Uterus (tissue), 2 donors: ENCODE measurements at regions not wholly inside any gene's neighbourhood (a gene's known extent, or its start where the extent isn't known, plus 50 kb on each side); places are given as distances from the start of the nearest gene placed in this dataset.

ENCODE experiments used
- POLR2A ChIP-seq, 2 donors: fragments of 450-650 bp; IDR thresholded peaks; one replicate each; pipeline ENCODE4 v1.6.1; 2016; ENCODE audit warnings: antibody characterized with exemption in 2 of 2, mild to moderate bottlenecking in 1 of 2, moderate library complexity in 1 of 2
- TF ChIP-seq, protein P1 (sequence below), 4 experiments: fragments of 200-600 bp in 2 of 4; fragments of 450-650 bp in 2 of 4; sonication (generic) in 2 of 4; IDR thresholded peaks; one replicate each; pipeline ENCODE4 v1.5.1; 2016 to 2019; ENCODE audit warnings: antibody characterized with exemption in 4 of 4, mild to moderate bottlenecking in 2 of 4, moderate library complexity in 1 of 4

DNA sequence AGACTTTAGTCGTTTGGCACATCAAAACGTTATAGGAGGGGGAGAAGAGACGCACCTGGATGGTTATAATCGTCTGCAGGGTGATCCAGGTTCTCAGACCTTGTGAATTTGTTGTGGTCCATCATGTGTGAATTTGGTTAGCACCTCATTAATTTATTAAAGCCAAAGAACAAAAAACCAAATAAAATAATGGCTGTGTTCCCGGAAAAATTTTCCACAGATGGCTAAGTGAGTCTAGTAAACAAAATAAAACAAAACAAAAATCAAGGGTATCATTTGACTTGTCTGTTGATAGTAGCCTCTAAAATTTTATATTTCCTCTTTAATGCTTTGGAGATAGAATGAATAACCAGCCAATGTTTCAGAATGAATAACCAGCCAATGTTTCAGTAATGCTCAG, 119.7 kb downstream of the ACTBL2 start:
- TF ChIP-seq, protein P1, sequence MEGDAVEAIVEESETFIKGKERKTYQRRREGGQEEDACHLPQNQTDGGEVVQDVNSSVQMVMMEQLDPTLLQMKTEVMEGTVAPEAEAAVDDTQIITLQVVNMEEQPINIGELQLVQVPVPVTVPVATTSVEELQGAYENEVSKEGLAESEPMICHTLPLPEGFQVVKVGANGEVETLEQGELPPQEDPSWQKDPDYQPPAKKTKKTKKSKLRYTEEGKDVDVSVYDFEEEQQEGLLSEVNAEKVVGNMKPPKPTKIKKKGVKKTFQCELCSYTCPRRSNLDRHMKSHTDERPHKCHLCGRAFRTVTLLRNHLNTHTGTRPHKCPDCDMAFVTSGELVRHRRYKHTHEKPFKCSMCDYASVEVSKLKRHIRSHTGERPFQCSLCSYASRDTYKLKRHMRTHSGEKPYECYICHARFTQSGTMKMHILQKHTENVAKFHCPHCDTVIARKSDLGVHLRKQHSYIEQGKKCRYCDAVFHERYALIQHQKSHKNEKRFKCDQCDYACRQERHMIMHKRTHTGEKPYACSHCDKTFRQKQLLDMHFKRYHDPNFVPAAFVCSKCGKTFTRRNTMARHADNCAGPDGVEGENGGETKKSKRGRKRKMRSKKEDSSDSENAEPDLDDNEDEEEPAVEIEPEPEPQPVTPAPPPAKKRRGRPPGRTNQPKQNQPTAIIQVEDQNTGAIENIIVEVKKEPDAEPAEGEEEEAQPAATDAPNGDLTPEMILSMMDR (IDR thresholded peaks at IDR 0.05): no peak
- no peak for TF ChIP-seq POLR2A (IDR thresholded peaks at IDR 0.05)
